H1 (cell line): ENCODE measurements at regions not wholly inside any gene's neighbourhood (a gene's known extent, or its start where the extent isn't known, plus 50 kb on each side); places are given as distances from the start of the nearest gene placed in this dataset.

Experiments
- CTCF ChIA-PET: fragments of 300-600 bp; sonication (Branson Sonifier 250); formaldehyde crosslinking; loops from one replicate; lab custom pipeline; 2021; ENCODE audit not compliant: partially characterized antibody; lab: Charles Lee
- POLR2A ChIA-PET: fragments of 300-600 bp; sonication (Branson Sonifier 250); formaldehyde crosslinking; loops from one replicate; lab custom pipeline; 2021; ENCODE audit warnings: inconsistent platforms; ENCODE audit not compliant: partially characterized antibody; lab: Charles Lee
- DNase-seq, 2 experiments: peaks; one replicate each; pipeline versions ENCODE4 v3.0.0 to v3.0.0-alpha.2; 2010 to 2022; ENCODE audit warnings: low spot score in 2 of 2, low read depth in 1 of 2, mixed read lengths in 1 of 2
- FAIRE-seq: peaks from 2 replicates; lab custom pipeline; 2011; peaks lifted over from hg19 to GRCh38; lab: Jason Lieb, UNC
- H2AFZ ChIP-seq: 2 replicates; pipeline ENCODE4 v1.8.1; 2012; ENCODE audit warnings: low read length, inconsistent platforms
- H2AK5ac ChIP-seq: 2 replicates; pipeline ENCODE4 v1.6.1; 2013; ENCODE audit warnings: low read depth, low read length
- H2BK120ac ChIP-seq: replicated peaks from 2 replicates; pipeline ENCODE3; 2013; ENCODE audit warnings: low read depth, low read length, inconsistent platforms
- H2BK12ac ChIP-seq: 2 replicates; pipeline ENCODE4 v1.6.1; 2013; ENCODE audit warnings: low read depth, low read length
- H2BK15ac ChIP-seq: 2 replicates; pipeline ENCODE4 v1.6.1; 2013; ENCODE audit warnings: low read length
- H2BK20ac ChIP-seq: 2 replicates; pipeline ENCODE4 v1.6.1; 2013; ENCODE audit warnings: low read length
- H2BK5ac ChIP-seq: 2 replicates; pipeline ENCODE4 v1.6.1; 2013; ENCODE audit warnings: low read depth, low read length
- H3K14ac ChIP-seq: 2 replicates; pipeline ENCODE4 v1.6.1; 2013; ENCODE audit warnings: inconsistent platforms; ENCODE audit not compliant: insufficient read length
- H3K18ac ChIP-seq: 2 replicates; pipeline ENCODE4 v1.6.1; 2013; ENCODE audit warnings: low read length; ENCODE audit errors: extremely low read depth
- H3K23ac ChIP-seq: 2 replicates; pipeline ENCODE4 v1.6.1; 2013; ENCODE audit warnings: inconsistent platforms; ENCODE audit not compliant: insufficient read length
- H3K23me2 ChIP-seq: 2 replicates; pipeline ENCODE4 v1.6.1; 2013; ENCODE audit warnings: low read depth, low read length
- H3K27ac ChIP-seq: 2 replicates; pipeline ENCODE4 v1.6.1; 2011; ENCODE audit warnings: low read depth, low read length, inconsistent platforms
- H3K27me3 ChIP-seq, 4 experiments: replicated peaks in 1 of 4; 1 replicate in 1 of 4; 2 replicates in 3 of 4; pipeline versions ENCODE4 v1.6.1 to v1.8.1; 2011 to 2013; ENCODE audit warnings: low read length in 3 of 4, mild to moderate bottlenecking in 3 of 4, inconsistent platforms in 2 of 4, mixed read lengths in 2 of 4, moderate library complexity in 1 of 4; ENCODE audit not compliant: control insufficient read depth in 3 of 4, insufficient read depth in 3 of 4; ENCODE audit errors: extremely low read depth in 1 of 4
- H3K36me3 ChIP-seq, 4 experiments: 2 replicates each; pipeline versions ENCODE4 v1.6.1 to v1.8.1; 2011 to 2013; ENCODE audit warnings: mild to moderate bottlenecking in 4 of 4, low read length in 3 of 4, moderate library complexity in 2 of 4, control low read depth in 1 of 4, inconsistent platforms in 1 of 4; ENCODE audit not compliant: insufficient read depth in 4 of 4, control insufficient read depth in 2 of 4
- H3K4ac ChIP-seq: replicated peaks from 2 replicates; pipeline ENCODE3; 2013; ENCODE audit warnings: low read length, low read depth, mixed read lengths, inconsistent platforms; ENCODE audit not compliant: insufficient read length
- H3K4me1 ChIP-seq, 4 experiments: replicated peaks in 1 of 4; 1 replicate in 1 of 4; 2 replicates in 3 of 4; pipeline versions ENCODE4 v1.6.1 to v1.8.1; 2011 to 2013; ENCODE audit warnings: low read length in 3 of 4, inconsistent platforms in 2 of 4, mixed read lengths in 1 of 4; ENCODE audit not compliant: insufficient read depth in 4 of 4, control insufficient read depth in 3 of 4
- H3K4me2 ChIP-seq, 2 experiments: 2 replicates each; pipeline versions ENCODE4 v1.6.1 to v1.8.1; 2011 to 2013; ENCODE audit warnings: low read depth in 2 of 2, low read length in 2 of 2, control low read depth in 1 of 2, inconsistent platforms in 1 of 2, mild to moderate bottlenecking in 1 of 2; ENCODE audit not compliant: insufficient read depth in 1 of 2
- H3K4me3 ChIP-seq, 4 experiments: fragments of 200-600, 300-600 bp in 1 of 4; sonication (generic), shearing (Covaris generic), sonication (Bioruptor Twin) in 1 of 4; 2 replicates each; pipeline versions ENCODE4 v1.5.1 to v1.8.1; 2011 to 2016; ENCODE audit warnings: low read length in 4 of 4, low read depth in 3 of 4, control low read depth in 2 of 4, inconsistent platforms in 2 of 4, mild to moderate bottlenecking in 2 of 4, mixed read lengths in 1 of 4, moderate library complexity in 1 of 4; ENCODE audit not compliant: insufficient read depth in 2 of 4; ENCODE audit errors: extremely low read depth in 1 of 4
- H3K56ac ChIP-seq: replicated peaks from 2 replicates; pipeline ENCODE3; 2013; ENCODE audit warnings: low read depth, mild to moderate bottlenecking, mixed read lengths, low read length, inconsistent platforms; ENCODE audit not compliant: insufficient read length
- H3K79me1 ChIP-seq: 2 replicates; pipeline ENCODE4 v1.6.1; 2013; ENCODE audit warnings: low read depth, low read length, control low read depth
- H3K79me2 ChIP-seq, 2 experiments: 2 replicates each; pipeline versions ENCODE4 v1.6.1 to v1.8.1; 2012 to 2013; ENCODE audit warnings: low read length in 2 of 2, mild to moderate bottlenecking in 2 of 2, inconsistent platforms in 1 of 2; ENCODE audit not compliant: insufficient read depth in 2 of 2, control insufficient read depth in 1 of 2
- H3K9ac ChIP-seq, 4 experiments: replicated peaks in 1 of 4; 1 replicate in 1 of 4; 2 replicates in 3 of 4; pipeline versions ENCODE4 v1.6.1 to v1.8.1; 2011 to 2013; ENCODE audit warnings: low read depth in 3 of 4, low read length in 3 of 4, control low read depth in 2 of 4, mild to moderate bottlenecking in 2 of 4, moderate library complexity in 2 of 4, inconsistent platforms in 1 of 4; ENCODE audit errors: extremely low read depth in 1 of 4
- H3K9me3 ChIP-seq, 2 experiments: 2 replicates each; pipeline versions ENCODE4 v1.6.1 to v1.8.1; 2012 to 2013; ENCODE audit warnings: mild to moderate bottlenecking in 2 of 2, moderate library complexity in 2 of 2, control low read depth in 1 of 2, inconsistent platforms in 1 of 2, low read depth in 1 of 2, low read length in 1 of 2, mixed read lengths in 1 of 2; ENCODE audit not compliant: insufficient read depth in 2 of 2
- H4K20me1 ChIP-seq, 2 experiments: replicated peaks in 1 of 2; 2 replicates each; pipeline versions ENCODE3 to v1.8.1; 2011 to 2013; ENCODE audit warnings: inconsistent platforms in 2 of 2, low read length in 2 of 2, mild to moderate bottlenecking in 1 of 2; ENCODE audit not compliant: insufficient read depth in 2 of 2, control insufficient read depth in 1 of 2
- H4K5ac ChIP-seq: 2 replicates; pipeline ENCODE4 v1.6.1; 2013; ENCODE audit warnings: low read length, low read depth, mixed read lengths, inconsistent platforms; ENCODE audit not compliant: insufficient read length
- H4K8ac ChIP-seq: 2 replicates; pipeline ENCODE4 v1.8.0; 2013; ENCODE audit warnings: mild to moderate bottlenecking, moderate library complexity, low read length, inconsistent platforms; ENCODE audit not compliant: insufficient read depth; ENCODE audit errors: extremely low read depth
- H4K91ac ChIP-seq: replicated peaks from 2 replicates; pipeline ENCODE3; 2013; ENCODE audit warnings: low read length, mixed read lengths, inconsistent platforms; ENCODE audit not compliant: insufficient read length
- BCL11A ChIP-seq, 2 experiments: IDR thresholded peaks; one replicate each; pipeline ENCODE4 v1.6.1; 2011; ENCODE audit warnings: low read depth in 2 of 2, low read length in 2 of 2, mild to moderate bottlenecking in 2 of 2
- CEBPB ChIP-seq: IDR thresholded peaks from 2 replicates; pipeline ENCODE4 v1.6.1; 2012; ENCODE audit warnings: low read depth, low read length
- EGR1 ChIP-seq: IDR thresholded peaks from 2 replicates; pipeline ENCODE4 v1.6.1; 2011; ENCODE audit warnings: low read depth, low read length, borderline replicate concordance
- WGBS, 2 experiments: shearing (Covaris generic) in 1 of 2; methylation state at CpG; one replicate each; pipeline versions ENCODE4 v1.1.6 to v1.1.7; 2013 to 2015; ENCODE audit warnings: low lambda C conversion rate in 2 of 2, mixed read lengths in 2 of 2, inconsistent platforms in 1 of 2, low coverage in 1 of 2, missing lambda C conversion rate in 1 of 2; ENCODE audit not compliant: insufficient replicate concordance in 2 of 2, insufficient coverage in 1 of 2, insufficient read length in 1 of 2; ENCODE audit errors: extremely low coverage in 1 of 2, missing lambda C conversion rate in 1 of 2; 5-methylcytosine and 5-hydroxymethylcytosine counted together

DNA sequence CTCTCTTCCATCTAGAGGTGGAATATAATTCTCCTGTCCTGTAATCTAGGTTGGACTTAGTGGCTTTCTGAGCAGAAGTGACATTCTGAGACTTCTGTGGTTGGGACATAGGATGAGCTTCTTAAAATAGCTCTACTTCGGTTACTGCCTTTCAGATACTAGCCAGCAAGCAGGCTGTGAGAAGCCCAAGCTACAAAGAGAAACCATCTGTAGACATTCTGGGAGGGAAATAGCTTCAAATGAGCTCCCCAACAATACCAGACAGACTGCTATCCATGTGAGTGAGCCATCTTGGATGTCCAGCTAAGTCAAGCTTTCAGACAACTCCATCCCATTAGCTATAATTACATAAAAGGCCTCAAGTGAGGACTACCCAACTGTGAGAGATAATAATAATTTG is 568.9 kb downstream of the DMRTA1 start (continued):
- TF ChIP-seq EGR1: no peak

DNA sequence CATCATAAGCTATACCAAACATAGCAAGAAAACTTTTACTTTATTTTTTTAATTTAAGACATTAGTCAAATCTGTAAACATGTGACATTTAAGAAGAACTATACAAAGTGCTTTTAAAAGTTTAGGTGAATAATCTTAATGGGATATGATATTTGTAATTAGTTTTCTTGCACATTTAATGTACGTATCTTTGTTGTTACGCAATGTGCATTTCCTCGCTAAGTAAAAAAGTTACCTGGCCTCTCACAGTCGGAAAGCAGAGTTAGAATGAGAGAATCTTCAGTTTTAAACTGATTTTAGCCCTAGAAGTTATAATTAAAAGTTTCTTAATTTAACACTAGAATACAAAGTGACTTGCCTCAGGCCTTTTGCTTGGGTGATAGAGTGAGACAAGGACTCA is 589.8 kb downstream of the DMRTA1 start:
- Histone ChIP-seq H3K4me2 (no peak overlapping the region), H3K36me3 (no peaks in the 10 kb centered on the region), H2AFZ (no peak overlapping the region), H3K4me3 (no peak overlapping the region), H4K20me1 (no peaks in the 10 kb centered on the region), H2BK20ac (no peak overlapping the region)
- DNase-seq: no peak
- TF ChIP-seq BCL11A (IDR thresholded peaks at IDR 0.05; ENCODE audit: low read depth in 2 of 2, low read length in 2 of 2): no peak
- peak; percentile 80; the same call in 1 of the 2 replicates for TF ChIP-seq CEBPB
- TF ChIP-seq, all 59 proteins: peak for 1
- Histone ChIP-seq H3K27ac (no peak overlapping the region), H3K18ac (no peak overlapping the region), H2BK15ac (no peak overlapping the region), H3K9me3 (0 out of 4 replicates have a peak, but pooled peaks cover 0 to 4% of the 10 kb centered on the region in 2 experiments), H3K79me2 (no peaks in the 10 kb centered on the region), H4K8ac (no peak overlapping the region), H3K9ac (no peak overlapping the region), H2AK5ac (no peak overlapping the region), H2BK5ac (no peak overlapping the region), H3K79me1 (no peaks in the 10 kb centered on the region), H3K23me2 (no peaks in the 10 kb centered on the region), H4K91ac (no peak overlapping the region), H3K4ac (no peak overlapping the region), H4K5ac (no peak overlapping the region), H3K27me3 (no peaks in the 10 kb centered on the region), H2BK120ac (no peak overlapping the region), H2BK12ac (no peak overlapping the region), H3K4me1 (no peaks in the 10 kb centered on the region), H3K56ac (no peak overlapping the region), H3K14ac (no peak overlapping the region), H3K23ac (no peak overlapping the region)
- FAIRE-seq: no peak
- 96% methylated on average over 4 of the region's 4 CpGs; no CpG with 5 or more reads in 1 of the 2 experiments for WGBS, 2 experiments
- ChIA-PET CTCF (no interaction called here), POLR2A (no interaction called here)
